Activated CD4-positive, alpha-beta memory T cell treated with anti-CD3 and anti-CD28 coated beads, Interleukin-2, amount 10 ng/mL, durations not matched to agents 7 days and 5 days (primary cell): ENCODE measurements at regions not wholly inside any gene's neighbourhood (a gene's known extent, or its start where the extent isn't known, plus 50 kb on each side); places are given as distances from the start of the nearest gene placed in this dataset.

Experiments used
- CTCF ChIA-PET: fragments of 350-600 bp; sonication (Branson Sonifier 250); formaldehyde crosslinking; loops from one replicate; lab custom pipeline; 2021; ENCODE audit warnings: antibody characterized with exemption, inconsistent platforms; lab: Charles Lee
- POLR2A ChIA-PET: fragments of 350-600 bp; sonication (Branson Sonifier 250); formaldehyde crosslinking; loops from one replicate; lab custom pipeline; 2021; ENCODE audit warnings: antibody characterized with exemption; lab: Charles Lee
- DNase-seq: peaks from one replicate; pipeline ENCODE4 v3.0.0-alpha.2; 2020
- H3K27ac Mint-ChIP-seq: one replicate; pipeline ENCODE4 v1.8.0; 2021; ENCODE audit warnings: mild to moderate bottlenecking, mixed read lengths
- H3K27me3 Mint-ChIP-seq: one replicate; pipeline ENCODE4 v1.8.0; 2021; ENCODE audit warnings: mixed read lengths
- H3K36me3 Mint-ChIP-seq: one replicate; pipeline ENCODE4 v1.8.0; 2021; ENCODE audit warnings: low read depth, mixed read lengths
- H3K4me1 Mint-ChIP-seq: one replicate; pipeline ENCODE4 v1.8.0; 2021; ENCODE audit warnings: mixed read lengths
- H3K4me3 Mint-ChIP-seq: one replicate; pipeline ENCODE4 v1.8.0; 2021; ENCODE audit warnings: mild to moderate bottlenecking, mixed read lengths
- H3K9me3 Mint-ChIP-seq: one replicate; pipeline ENCODE4 v1.8.0; 2021; ENCODE audit warnings: mixed read lengths

DNA sequence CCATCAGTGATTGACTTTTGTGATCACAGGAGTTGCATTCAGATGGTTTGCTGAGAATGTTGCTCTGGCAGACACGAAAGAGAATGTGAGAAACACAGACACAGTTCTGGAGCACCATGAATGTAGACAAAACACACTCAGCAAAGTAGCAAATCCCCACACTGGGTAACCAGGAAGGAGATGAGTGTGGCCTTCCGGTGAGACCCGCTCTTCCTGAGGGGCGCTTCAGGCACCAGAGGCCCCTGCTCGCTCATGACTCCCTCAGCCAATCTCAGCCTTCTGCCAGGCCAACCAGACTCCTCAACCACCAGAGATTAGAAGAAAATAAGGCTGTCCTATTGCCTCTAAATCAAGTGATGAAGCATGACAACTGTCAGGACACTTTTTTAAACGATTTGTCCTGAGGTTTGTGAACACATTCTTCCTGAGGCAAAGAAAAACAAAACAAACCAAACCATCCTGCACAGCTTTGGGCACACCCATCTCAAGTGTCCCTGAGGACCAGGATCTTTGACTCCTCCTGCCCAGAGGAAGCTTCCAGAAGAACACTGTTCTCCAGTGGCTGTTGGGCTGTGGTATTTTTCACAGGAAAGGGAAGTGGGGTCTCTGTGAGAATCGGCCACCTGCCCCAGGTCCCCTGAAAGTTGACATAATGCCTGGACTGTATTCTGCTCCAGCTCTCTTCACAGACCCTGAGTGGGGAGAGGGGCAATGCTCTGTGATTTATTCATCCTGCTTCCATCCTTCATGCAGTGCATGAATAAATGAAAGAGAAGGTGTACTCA lies 152.8 kb downstream of the BCL11A start:
- no peaks in the 10 kb centered on the region for H3K36me3 Mint-ChIP-seq
- no peak overlapping the region for H3K27ac Mint-ChIP-seq
- DNase-seq = no peak
- CTCF ChIA-PET = no interaction called here
- no peak overlapping the region for H3K4me3 Mint-ChIP-seq
- H3K9me3 Mint-ChIP-seq = no peaks in the 10 kb centered on the region
- no peaks in the 10 kb centered on the region for H3K27me3 Mint-ChIP-seq
- POLR2A ChIA-PET = no interaction called here
- H3K4me1 Mint-ChIP-seq = no peaks in the 10 kb centered on the region

DNA sequence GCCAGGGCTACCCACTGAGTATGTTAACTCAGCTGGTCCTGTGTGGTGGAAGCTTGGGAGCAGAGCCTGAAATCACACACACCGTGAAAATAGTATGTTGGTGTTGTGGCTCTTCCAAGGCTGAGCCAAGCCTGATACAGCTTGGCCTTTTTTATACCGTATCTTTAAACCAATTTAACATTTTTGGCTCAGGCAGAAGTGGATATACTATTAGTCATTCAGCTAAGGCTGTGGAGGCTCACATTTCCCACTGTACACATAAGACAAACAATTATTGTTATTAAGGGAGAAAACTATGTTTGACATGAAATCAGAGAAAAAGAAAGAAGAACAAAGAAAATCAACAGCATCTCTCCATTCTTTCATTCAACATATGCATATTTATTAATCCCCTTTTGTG lies 159.0 kb downstream of the BCL11A start:
- ChIA-PET CTCF (no interaction called here), POLR2A (no interaction called here)
- H3K27me3 Mint-ChIP-seq = peaks cover 5% of the 10 kb centered on the region
- H3K4me1 Mint-ChIP-seq = no peaks in the 10 kb centered on the region
- no peak overlapping the region for H3K4me3 Mint-ChIP-seq
- no peaks in the 10 kb centered on the region for H3K9me3 Mint-ChIP-seq
- no peaks in the 10 kb centered on the region for H3K36me3 Mint-ChIP-seq
- no peak overlapping the region for H3K27ac Mint-ChIP-seq
- DNase-seq = no peak

DNA sequence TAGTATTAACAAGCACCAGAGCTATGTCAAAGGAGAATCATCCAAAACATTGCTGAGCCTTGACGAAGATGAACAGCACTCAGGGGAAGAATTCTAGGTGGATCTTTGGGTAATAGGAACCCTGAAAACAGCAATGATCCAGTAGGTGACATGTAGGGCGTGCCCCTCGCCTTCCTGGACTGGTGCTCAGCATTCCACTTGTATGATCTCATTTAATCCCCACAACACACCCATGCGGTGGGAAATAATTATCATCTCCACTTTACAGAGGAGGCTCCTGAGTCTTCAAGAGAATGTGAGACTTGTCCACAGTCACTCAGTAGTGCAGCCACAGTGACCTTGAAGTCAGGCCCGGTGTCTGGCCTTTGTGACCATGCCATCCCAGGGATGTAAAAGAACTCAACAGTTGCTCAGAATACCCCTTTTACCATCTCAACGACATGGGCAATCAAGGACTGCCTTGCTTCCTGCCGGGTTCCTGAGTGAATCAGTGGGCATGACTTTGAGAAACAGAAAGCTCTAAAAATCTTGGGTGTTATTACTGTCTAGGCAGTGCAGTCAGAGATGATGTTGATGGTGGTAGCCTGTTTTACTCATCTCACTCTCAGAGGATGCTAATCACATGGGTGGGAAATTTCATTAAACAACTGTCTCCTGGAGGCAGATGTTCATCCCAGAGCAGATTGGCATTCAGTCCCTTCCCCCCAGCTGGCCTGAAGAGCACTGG lies 161.6 kb downstream of the BCL11A start:
- H3K27ac Mint-ChIP-seq = no peak overlapping the region
- no peaks in the 10 kb centered on the region for H3K36me3 Mint-ChIP-seq
- H3K27me3 Mint-ChIP-seq = peaks cover 5% of the 10 kb centered on the region
- H3K4me1 Mint-ChIP-seq = no peaks in the 10 kb centered on the region
- no peak for DNase-seq
- no peak overlapping the region for H3K4me3 Mint-ChIP-seq
- ChIA-PET CTCF (no interaction called here), POLR2A (no interaction called here)
- H3K9me3 Mint-ChIP-seq = no peaks in the 10 kb centered on the region

DNA sequence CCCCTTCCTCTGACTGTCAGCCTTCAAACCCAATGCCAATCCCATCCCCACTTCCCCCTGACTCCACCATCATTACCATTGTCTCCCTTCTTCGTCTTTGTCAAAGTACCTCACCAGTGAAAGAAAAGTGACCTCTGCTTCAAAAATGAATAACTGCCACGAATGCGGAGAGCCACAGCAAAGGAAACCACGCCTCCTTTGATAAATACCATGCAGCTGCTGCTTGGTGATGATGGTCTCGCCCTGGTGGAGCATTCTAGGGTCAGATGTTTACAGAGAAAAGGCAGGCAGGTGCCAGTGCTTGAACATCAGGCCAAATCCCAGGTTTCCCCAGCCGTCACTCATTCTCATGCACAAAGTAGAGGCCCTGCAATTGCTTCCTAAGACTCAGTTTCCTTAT lies 162.2 kb downstream of the BCL11A start:
- Mint-ChIP-seq H3K4me3 (no peak overlapping the region), H3K27me3 (peaks cover 5% of the 10 kb centered on the region), H3K4me1 (no peaks in the 10 kb centered on the region), H3K9me3 (no peaks in the 10 kb centered on the region), H3K36me3 (no peaks in the 10 kb centered on the region), H3K27ac (no peak overlapping the region)
- no peak for DNase-seq
- ChIA-PET CTCF (no interaction called here), POLR2A (no interaction called here)

DNA sequence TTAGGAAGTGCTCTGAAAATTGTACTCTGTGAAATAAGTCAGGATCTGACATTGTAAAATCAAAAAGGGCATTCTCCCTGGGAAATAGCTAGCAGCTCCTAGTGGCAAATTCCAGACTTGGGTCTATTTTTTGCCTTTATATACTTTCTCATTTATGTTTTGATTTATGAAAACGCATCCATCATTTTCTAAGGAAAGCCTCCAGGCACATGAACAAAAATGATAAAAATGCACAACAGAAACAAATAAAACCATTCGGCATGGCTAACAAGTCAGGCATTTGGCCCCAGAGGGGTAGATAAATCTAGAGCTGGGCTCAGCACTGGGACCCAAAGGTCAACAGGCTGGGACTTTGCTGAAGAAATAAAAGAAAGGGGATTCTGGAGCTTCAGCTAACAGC lies 167.0 kb downstream of the BCL11A start:
- ChIA-PET CTCF (no interaction called here), POLR2A (no interaction called here)
- no peaks in the 10 kb centered on the region for H3K9me3 Mint-ChIP-seq
- DNase-seq = no peak
- no peaks in the 10 kb centered on the region for H3K36me3 Mint-ChIP-seq
- H3K4me1 Mint-ChIP-seq = no peaks in the 10 kb centered on the region
- no peak overlapping the region for H3K27ac Mint-ChIP-seq
- no peak overlapping the region for H3K4me3 Mint-ChIP-seq
- peaks cover 2% of the 10 kb centered on the region for H3K27me3 Mint-ChIP-seq

DNA sequence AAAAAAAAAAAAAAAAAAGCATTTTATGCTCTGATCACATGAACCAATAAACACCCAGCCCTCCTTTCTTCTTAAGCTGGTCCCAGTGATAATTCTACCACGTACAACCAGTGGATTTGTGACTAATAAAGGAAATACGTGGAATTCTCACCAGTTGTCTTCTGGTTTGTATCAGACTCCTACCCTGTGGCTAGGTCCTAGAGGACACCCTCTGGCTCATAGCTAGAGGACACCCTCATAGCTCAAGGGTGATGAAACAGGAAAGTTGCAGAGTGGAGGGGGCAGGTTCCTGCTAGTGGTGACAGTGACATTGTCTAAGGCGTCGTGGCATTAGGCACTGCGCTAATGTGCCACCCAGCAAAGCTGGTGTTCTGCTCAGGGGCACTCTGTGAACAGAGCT lies 167.8 kb downstream of the BCL11A start:
- ChIA-PET POLR2A (no interaction called here), CTCF (no interaction called here)
- Mint-ChIP-seq H3K4me1 (no peaks in the 10 kb centered on the region), H3K27me3 (no peaks in the 10 kb centered on the region), H3K9me3 (no peaks in the 10 kb centered on the region), H3K4me3 (no peak overlapping the region), H3K36me3 (no peaks in the 10 kb centered on the region), H3K27ac (no peak overlapping the region)
- DNase-seq = no peak

DNA sequence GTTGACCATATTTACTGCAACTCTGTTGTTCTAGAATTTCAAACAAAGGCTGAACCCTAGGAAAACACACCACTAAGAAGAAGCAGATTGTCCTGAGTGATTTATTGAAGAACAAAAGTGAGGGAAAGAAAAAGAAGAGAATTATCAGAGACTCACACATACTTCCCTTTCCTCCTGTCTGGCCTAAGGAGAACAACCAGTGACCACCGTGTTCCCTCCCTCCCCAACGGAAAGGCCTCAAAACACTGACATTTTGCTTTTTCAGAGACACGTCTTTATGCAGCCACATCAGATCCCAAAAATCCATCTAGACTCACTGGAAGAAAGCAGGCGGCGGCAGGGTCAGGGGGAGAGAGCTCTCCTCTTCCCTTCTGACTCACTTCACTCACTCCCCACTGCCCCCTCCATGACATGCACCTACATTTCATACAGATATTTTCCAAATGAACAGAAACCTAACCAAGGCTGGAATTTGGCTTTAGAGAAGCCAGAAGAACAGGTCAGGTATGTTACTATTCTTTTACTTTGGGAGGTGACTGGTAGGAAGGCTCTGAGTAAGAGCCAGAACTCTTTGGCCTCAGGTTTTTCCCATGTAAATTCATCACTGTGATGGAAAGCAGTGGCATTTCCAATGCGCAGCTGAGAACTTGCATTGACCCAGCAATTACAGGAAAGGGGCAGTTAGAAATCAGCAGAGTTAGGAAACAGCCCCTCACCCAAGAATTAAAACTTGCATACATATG lies 169.9 kb downstream of the BCL11A start:
- H3K36me3 Mint-ChIP-seq = no peaks in the 10 kb centered on the region
- H3K27ac Mint-ChIP-seq = no peak overlapping the region
- no peaks in the 10 kb centered on the region for H3K4me1 Mint-ChIP-seq
- no peaks in the 10 kb centered on the region for H3K27me3 Mint-ChIP-seq
- CTCF ChIA-PET = no interaction called here
- no peak for DNase-seq
- H3K9me3 Mint-ChIP-seq = no peaks in the 10 kb centered on the region
- POLR2A ChIA-PET = no interaction called here
- H3K4me3 Mint-ChIP-seq = no peak overlapping the region

DNA sequence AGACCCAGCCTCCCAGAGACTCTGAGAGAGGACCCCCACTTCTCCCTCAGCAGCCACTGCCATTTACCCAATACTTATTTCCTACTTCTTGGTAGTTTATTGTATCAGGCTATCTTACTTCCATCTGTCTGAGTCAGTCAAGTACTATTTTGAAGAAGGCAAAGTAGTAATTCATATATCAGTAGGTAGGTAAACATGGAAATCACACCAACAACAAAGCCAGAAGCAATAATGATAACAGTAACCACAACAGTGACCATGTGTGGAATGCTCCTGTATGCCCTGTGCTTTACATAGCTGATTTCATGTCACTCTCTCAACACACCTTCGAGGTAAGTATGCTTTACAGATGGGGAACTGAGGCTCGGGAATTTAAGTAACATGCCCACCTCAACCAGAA lies 173.0 kb downstream of the BCL11A start:
- Mint-ChIP-seq H3K4me3 (no peak overlapping the region), H3K9me3 (no peaks in the 10 kb centered on the region), H3K27me3 (no peaks in the 10 kb centered on the region), H3K36me3 (no peaks in the 10 kb centered on the region), H3K27ac (no peak overlapping the region), H3K4me1 (no peaks in the 10 kb centered on the region)
- ChIA-PET POLR2A (no interaction called here), CTCF (no interaction called here)
- DNase-seq = no peak

DNA sequence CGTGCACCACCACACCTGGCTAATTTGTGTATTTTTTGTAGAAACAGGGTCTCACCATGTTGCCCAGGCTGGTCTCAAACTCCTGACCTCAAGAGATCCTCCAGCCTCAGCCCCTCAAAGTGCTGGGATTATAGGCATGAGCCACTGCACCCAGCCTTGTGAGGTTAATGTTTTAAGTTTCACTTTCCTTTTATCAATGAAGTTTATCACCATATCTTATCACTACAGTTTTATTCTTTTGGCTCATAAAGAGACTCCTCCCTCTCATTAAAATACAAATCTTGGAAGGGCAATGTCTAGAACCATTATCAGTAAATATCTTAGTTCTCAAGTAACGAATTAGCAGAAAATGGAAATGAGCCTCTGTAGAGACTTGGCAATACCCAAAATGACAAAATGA lies 173.8 kb downstream of the BCL11A start:
- no peak overlapping the region for H3K27ac Mint-ChIP-seq
- CTCF ChIA-PET = no interaction called here
- H3K4me3 Mint-ChIP-seq = no peak overlapping the region
- H3K36me3 Mint-ChIP-seq = no peaks in the 10 kb centered on the region
- DNase-seq = no peak
- no peaks in the 10 kb centered on the region for H3K9me3 Mint-ChIP-seq
- POLR2A ChIA-PET = no interaction called here
- no peaks in the 10 kb centered on the region for H3K4me1 Mint-ChIP-seq
- H3K27me3 Mint-ChIP-seq = no peaks in the 10 kb centered on the region

DNA sequence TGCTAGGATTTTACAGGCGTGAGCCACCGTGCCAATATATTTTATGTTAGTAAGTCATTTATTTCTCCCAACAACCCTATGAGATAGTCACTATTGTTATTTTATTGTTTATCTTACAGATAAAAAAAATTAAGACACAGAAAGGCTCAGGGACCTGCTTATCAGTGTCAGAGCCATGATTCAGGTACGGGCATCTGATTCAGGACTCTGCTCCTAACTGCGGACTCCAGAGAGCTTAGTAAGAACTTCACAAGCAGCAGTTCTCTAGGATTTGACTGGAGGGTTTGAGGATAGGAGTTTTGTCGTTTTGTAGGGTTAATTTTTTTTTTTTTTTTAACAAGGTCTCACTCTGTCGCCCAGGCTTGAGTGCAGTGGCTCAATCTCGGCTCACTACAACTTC lies 174.2 kb downstream of the BCL11A start:
- Mint-ChIP-seq H3K4me3 (no peak overlapping the region), H3K36me3 (no peaks in the 10 kb centered on the region), H3K27ac (no peak overlapping the region), H3K4me1 (no peaks in the 10 kb centered on the region), H3K9me3 (no peaks in the 10 kb centered on the region), H3K27me3 (no peaks in the 10 kb centered on the region)
- DNase-seq = no peak
- POLR2A ChIA-PET = no interaction called here
- CTCF ChIA-PET = no interaction called here

DNA sequence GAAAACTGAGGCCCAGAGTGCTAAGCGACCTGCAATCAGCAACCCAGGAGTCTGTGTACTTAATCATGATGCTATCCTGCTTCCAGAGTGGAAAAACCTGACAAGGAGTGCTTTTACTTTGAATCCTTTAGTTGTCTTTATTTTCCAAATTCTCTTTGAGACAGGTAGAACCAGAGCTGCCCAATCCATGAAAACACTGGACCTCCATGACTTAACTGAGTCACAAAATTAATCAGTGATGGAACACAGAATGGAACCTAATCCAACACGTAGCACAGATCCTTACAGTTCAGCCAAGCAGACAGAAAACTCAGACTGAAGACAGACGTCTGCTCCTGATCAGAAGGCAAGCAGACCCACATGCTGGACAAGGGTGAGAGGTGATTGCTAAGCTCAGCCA lies 175.6 kb downstream of the BCL11A start:
- no peak for DNase-seq
- CTCF ChIA-PET = no interaction called here
- no peak overlapping the region for H3K27ac Mint-ChIP-seq
- no peaks in the 10 kb centered on the region for H3K36me3 Mint-ChIP-seq
- H3K4me3 Mint-ChIP-seq = no peak overlapping the region
- H3K9me3 Mint-ChIP-seq = no peaks in the 10 kb centered on the region
- POLR2A ChIA-PET = no interaction called here
- no peaks in the 10 kb centered on the region for H3K27me3 Mint-ChIP-seq
- no peaks in the 10 kb centered on the region for H3K4me1 Mint-ChIP-seq

DNA sequence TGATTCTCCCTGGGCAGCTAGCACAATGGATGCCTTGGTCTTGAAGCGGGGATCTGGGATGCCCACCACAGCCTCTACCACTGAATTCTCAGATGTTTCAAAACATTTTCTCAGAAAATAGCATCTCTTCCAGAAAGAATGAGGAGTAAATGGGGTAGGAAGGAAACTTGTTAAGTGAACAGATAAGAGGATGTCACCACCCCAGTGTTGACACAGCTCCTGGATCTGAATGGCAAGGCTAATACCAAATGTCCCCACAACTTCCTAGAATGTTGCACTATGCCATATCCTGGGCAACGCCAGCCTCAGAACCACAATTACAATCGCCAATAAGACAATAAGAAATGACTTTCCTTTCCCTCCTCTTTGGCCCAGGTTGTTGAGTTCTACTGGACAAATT lies 177.2 kb downstream of the BCL11A start:
- ChIA-PET CTCF (no interaction called here), POLR2A (no interaction called here)
- no peaks in the 10 kb centered on the region for H3K27me3 Mint-ChIP-seq
- H3K27ac Mint-ChIP-seq = no peak overlapping the region
- H3K9me3 Mint-ChIP-seq = no peaks in the 10 kb centered on the region
- DNase-seq = no peak
- no peak overlapping the region for H3K4me3 Mint-ChIP-seq
- H3K4me1 Mint-ChIP-seq = no peaks in the 10 kb centered on the region
- no peaks in the 10 kb centered on the region for H3K36me3 Mint-ChIP-seq

DNA sequence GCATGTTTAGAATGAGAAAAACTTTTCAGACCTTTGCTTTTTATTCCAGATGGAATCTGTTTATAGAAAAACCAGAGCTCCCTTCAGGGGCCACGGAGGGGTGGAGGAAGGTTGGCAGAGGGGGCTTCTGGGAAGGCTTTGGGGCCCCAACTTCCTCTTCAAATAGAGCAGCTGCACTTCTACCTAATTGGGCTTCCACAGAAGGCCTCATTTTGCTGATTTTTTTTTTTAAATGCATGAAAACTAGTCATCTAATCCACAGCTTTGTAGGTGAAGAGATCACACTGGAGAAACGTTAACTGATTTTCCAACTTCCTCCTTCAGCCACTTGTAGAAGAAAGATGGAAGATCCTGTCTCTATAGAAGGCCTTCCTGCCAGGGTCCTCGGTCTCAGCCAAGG lies 181.8 kb downstream of the BCL11A start:
- no peak for DNase-seq
- Mint-ChIP-seq H3K27ac (no peak overlapping the region), H3K9me3 (no peaks in the 10 kb centered on the region), H3K27me3 (no peaks in the 10 kb centered on the region), H3K4me3 (no peak overlapping the region), H3K4me1 (no peaks in the 10 kb centered on the region), H3K36me3 (no peaks in the 10 kb centered on the region)
- POLR2A ChIA-PET = no interaction called here
- CTCF ChIA-PET = no interaction called here
